ENCODE measurements at regions not wholly inside any gene's neighbourhood (a gene's known extent, or its start where the extent isn't known, plus 50 kb on each side); places are given as distances from the start of the nearest gene placed in this dataset.

DNA sequence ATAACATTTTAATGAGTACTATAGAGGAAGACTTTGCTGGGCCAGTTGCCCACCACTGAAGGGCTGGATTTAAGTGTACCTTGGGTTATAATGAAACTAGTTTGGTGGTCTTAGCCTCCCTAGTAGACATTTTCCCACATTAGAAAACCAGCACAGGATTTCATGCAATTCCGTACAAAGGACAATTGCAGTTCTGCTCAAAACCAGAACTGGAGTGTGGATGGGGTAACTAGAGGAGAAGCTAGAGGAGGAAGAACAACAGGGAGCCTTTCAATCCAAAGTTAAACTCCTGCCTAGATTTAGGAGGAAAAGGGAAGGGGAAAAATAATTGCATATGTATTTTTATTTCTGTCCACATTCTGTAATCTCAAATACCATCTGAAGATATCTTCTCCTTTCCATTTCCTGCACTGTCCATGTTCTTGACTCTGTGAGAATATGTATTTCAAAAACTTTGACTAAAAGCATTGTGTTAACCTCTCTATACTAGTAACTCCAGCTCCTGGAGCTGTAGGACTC lies 97.5 kb upstream of the SSBP2 start:
- no peak for DNase-seq (ENCODE audit: low read depth)
- TF ChIP-seq, protein P1, sequence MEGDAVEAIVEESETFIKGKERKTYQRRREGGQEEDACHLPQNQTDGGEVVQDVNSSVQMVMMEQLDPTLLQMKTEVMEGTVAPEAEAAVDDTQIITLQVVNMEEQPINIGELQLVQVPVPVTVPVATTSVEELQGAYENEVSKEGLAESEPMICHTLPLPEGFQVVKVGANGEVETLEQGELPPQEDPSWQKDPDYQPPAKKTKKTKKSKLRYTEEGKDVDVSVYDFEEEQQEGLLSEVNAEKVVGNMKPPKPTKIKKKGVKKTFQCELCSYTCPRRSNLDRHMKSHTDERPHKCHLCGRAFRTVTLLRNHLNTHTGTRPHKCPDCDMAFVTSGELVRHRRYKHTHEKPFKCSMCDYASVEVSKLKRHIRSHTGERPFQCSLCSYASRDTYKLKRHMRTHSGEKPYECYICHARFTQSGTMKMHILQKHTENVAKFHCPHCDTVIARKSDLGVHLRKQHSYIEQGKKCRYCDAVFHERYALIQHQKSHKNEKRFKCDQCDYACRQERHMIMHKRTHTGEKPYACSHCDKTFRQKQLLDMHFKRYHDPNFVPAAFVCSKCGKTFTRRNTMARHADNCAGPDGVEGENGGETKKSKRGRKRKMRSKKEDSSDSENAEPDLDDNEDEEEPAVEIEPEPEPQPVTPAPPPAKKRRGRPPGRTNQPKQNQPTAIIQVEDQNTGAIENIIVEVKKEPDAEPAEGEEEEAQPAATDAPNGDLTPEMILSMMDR (IDR thresholded peaks at IDR 0.05; ENCODE audit: low read depth, low read length, missing control alignments): no peak
- in situ Hi-C loops (cut with HindIII; ENCODE audit: low sequenced_read_pairs): no loop called here
- H3K4me3 ChIP-seq (ENCODE audit: low read depth, low read length): no peak overlapping the region

DNA sequence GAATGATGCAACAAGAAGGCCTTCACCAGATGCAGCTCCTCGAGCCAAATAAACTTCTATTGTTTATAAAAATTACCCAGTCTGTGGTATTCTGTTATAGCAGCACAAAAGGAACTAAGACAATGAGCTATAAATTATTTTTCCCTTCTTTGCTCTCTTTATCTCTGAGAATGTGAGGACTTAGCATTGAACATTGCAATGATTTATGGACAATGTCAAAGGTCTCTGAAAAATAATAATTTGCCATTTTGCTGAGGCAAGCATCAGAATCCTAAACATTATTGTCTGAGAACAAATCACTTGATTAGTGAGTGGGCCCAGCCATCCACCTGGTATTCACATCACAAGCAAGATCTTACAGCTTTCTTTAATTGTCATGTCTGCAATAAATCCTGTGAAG lies 95.4 kb upstream of the SSBP2 start:
- in situ Hi-C loops (cut with HindIII; ENCODE audit: low sequenced_read_pairs): no loop called here
- DNase-seq (ENCODE audit: low read depth): no peak
- TF ChIP-seq, protein P1 (IDR thresholded peaks at IDR 0.05; ENCODE audit: low read depth, low read length, missing control alignments): no peak
- H3K4me3 ChIP-seq (ENCODE audit: low read depth, low read length): no peak overlapping the region

DNA sequence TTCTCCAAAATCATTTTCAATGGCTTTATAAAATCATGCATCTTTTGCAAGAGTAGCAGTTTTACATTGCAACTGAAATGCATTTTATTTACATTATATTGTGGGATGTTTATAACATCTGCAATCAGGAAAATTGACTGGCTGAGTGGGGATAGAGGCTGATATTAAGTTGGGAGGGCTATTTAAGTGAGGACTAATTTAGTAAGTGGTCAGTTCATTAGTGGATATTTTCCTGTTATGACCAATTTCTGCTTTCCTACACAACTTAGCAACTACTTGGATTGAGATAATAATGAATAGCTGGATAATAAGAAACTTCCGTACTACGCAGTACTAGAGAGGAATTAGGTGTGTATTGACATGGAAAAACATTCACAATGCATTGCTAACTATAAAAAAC lies 92.9 kb upstream of the SSBP2 start:
- in situ Hi-C loops (cut with HindIII; ENCODE audit: low sequenced_read_pairs): no loop called here
- no peak for DNase-seq (ENCODE audit: low read depth)
- no peak overlapping the region for H3K4me3 ChIP-seq (ENCODE audit: low read depth, low read length)
- TF ChIP-seq, protein P1 (IDR thresholded peaks at IDR 0.05; ENCODE audit: low read depth, low read length, missing control alignments): no peak

DNA sequence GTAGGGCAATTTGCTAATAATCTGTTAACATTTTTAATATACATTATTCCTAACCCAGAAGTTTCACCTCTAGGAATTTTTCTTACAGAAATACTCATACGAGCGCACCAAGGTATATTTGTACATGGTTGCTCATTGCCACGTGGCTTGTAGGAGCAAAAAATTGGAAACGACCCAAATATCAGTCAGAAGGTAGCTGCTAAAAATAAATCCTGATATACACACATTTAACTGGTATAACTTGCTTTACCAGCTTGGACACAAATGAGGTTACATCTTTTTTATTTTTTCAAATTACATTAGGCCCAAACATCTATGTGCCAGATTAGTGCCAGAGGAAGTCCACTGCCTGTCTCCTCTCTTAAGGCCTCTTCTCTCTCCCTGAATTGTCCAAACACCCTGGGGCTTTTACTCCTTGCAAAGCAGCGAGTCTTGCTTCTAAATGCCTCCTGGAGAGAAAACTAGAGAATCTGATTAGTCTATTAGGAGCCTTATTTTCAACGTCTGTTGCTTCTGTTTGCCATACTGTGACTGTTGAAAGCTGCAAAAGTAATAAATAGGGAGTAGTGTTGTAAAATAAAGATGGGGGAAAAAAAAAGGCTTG lies 92.0 kb upstream of the SSBP2 start:
- TF ChIP-seq, protein P1 (IDR thresholded peaks at IDR 0.05; ENCODE audit: low read depth, low read length, missing control alignments): no peak
- in situ Hi-C loops (cut with HindIII; ENCODE audit: low sequenced_read_pairs): no loop called here
- H3K4me3 ChIP-seq (ENCODE audit: low read depth, low read length): no peak overlapping the region
- no peak for DNase-seq (ENCODE audit: low read depth)

DNA sequence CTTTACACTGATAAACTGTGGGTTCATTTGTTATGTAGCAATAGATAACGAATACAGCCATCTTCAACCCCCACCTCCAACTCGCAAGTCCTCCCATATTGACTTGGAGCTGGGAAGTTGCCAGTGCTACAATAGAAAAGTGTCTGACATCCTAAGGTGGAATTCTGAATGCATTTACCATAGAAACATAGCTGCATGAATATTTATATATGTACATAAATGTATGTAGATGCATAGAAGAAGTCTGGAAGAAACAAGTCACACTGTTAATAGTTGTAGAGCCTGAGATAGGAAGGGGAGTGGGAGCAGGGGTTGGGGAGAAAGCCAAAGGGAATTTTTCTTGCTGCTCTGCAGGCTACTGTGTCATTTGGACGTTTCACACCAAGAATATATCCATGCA lies 88.1 kb upstream of the SSBP2 start:
- in situ Hi-C loops (cut with HindIII; ENCODE audit: low sequenced_read_pairs): no loop called here
- TF ChIP-seq, protein P1 (IDR thresholded peaks at IDR 0.05; ENCODE audit: low read depth, low read length, missing control alignments): no peak
- H3K4me3 ChIP-seq (ENCODE audit: low read depth, low read length): no peak overlapping the region
- DNase-seq (ENCODE audit: low read depth): no peak

DNA sequence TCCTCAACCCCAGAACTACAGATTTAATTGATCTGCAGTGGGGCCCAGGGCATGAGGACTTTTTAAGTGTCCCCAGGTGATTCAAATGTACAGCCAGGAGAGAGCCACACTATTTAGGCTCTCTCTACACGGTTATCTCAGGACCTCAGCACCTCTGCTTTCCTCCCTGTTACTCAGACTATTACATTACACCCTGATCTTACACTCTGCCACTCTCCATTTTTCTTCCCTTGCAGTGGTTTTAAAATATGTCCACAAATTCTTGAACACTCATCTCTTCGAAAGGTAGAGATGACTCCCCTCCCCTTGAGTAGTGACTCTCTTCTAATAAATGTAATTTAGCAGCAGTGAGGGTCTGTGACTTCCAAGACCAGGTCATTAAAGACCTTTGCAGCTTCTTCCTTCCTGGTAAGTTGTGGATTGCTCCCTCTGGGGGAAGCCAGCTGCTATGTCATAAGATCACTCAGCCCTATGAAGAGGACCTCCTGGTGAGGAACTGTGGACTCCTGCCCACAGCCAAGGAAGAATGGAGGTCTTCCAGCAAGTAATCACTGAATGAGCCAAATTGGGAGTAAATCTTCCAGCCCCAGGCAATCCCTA lies 87.5 kb upstream of the SSBP2 start:
- in situ Hi-C loops (cut with HindIII; ENCODE audit: low sequenced_read_pairs): no loop called here
- DNase-seq (ENCODE audit: low read depth): peak; percentile 39

More for the DNA sequence above, 87.5 kb upstream of the SSBP2 start:
- TF ChIP-seq, protein P1 (IDR thresholded peaks at IDR 0.05; ENCODE audit: low read depth, low read length, missing control alignments): peak; percentile 64
- H3K4me3 ChIP-seq (ENCODE audit: low read depth, low read length): no peak overlapping the region

All from astrocyte of the cerebellum (primary cell).